NOMO-1 treated with dmso at 0.1 percent for 144 hours (cell line): ENCODE measurements at regions not wholly inside any gene's neighbourhood (a gene's known extent, or its start where the extent isn't known, plus 50 kb on each side); places are given as distances from the start of the nearest gene placed in this dataset.

ENCODE experiments used
- DNase-seq: peaks from one replicate; lab custom pipeline; 2025; ENCODE audit not compliant: unreplicated experiment; lab: John Stamatoyannopoulos, UW

DNA sequence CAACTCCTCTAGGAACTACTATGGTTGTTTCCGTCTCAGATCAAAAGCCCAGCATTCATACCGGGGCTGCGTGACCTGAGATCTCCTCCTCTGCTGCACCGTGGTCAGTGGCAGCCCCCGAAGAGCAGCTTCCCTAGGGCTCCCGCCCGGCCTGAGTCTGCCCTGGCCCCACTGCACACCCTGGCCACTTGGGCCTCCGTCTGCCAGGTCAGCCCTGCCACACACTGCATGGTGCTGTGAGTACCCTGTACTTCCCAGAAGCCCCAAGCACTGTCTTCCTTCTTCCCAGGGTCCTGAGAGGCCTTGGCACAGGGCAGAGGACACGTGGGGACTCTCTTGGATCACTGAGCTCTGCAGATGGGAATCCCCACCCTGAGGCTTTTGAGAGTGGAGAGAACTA is 81.5 kb upstream of the GPC1 start:
- DNase-seq, result no peak

DNA sequence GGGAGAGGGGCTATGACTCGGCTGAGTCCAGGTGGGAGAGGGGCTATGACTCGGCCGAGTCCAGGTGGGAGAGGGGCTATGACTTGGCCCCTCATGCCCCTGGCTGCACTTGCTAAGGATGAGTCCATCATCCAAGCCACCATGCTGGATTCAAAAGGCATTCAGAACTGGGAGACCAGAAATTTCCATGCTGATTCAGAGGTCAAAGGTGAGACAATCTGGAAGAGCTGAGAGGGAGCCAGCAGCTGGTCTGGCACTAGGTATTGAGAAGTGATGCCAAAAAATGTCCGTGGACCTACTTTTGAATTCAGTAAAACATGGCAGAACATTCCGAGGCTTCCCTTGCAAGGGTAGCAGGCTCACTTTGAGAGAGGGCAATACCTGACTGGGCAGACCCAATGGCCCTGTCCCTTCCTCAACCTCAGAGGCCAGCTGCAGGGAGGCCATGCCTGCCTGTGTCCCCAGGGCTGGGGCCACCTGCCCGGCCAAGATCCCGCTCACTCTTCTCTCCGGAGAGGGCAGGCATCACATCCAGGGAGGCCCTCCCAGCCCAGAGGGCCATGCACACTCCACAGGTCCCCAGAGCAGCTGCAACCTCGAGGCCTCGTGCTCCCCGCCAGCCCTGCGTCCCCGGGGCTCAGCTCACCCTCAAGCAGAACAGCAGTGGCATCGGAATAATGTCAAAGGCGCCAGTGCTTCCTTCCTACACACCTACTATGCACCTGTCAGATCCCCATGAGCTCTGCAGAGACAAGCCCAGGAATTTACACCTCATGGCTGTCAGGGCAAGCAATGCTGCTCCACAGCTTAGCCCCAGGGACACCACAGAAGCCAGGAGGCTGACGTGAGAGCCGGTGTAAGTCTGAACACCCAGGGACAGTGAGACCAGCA is 80.2 kb upstream of the GPC1 start:
- no peak for DNase-seq

DNA sequence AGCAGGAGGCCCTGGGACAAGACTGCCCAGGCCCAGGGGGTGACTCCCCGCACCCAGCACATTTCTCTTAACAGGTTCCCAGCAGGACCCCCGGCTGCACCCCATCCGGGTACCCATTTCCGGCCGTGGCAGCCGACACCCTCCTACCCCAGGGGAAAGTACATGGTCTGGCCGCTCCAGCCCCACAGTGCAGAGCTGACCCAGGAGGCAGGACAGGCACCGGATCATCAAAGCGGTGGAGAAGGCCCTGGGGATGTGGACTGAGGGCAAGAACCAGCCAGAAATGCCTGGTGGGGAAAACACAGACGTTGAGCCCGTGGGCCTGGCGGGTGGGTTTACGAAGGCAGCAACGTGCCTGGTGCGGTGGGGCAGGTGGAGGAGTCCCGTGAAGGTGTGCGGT is 79.5 kb upstream of the GPC1 start:
- no peak for DNase-seq

GRCh38 chr2:240356700-240357640 is 78.5 kb upstream of the GPC1 start:
- no peak for DNase-seq

- no peak for DNase-seq
These were observed 77.8 kb upstream of the GPC1 start for GRCh38 chr2:240357641-240358012.

GRCh38 chr2:240358080-240358479 is 77.4 kb upstream of the GPC1 start:
- DNase-seq, result no peak

DNA sequence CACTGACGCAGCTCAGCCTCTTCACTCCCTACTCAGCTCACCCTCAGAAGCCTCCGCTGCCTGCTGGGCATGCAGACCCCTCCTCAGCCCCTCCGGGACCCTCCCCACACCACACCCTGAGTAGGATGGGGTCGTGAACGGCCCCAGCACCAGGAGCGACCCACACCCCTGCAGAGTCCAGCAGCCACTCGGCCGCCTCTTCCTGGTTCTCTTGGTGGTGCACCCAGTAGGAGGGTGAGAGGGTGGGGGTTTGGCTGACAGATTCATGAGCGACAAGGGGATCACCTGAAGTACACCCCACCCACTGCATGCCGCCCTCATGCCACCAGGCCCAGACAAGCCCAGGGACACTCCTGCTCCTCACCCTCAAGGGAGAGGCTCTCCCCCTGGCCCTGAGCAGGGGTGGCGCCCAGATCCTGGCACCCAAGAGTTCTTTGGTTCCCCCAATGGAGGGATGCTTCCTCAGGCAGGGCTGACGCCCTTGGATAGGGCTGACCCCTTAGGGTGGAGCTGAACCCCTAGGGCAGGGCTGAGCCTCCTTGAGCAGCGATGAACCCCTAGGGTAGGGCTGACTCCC is 76.6 kb upstream of the GPC1 start:
- no peak for DNase-seq

DNA sequence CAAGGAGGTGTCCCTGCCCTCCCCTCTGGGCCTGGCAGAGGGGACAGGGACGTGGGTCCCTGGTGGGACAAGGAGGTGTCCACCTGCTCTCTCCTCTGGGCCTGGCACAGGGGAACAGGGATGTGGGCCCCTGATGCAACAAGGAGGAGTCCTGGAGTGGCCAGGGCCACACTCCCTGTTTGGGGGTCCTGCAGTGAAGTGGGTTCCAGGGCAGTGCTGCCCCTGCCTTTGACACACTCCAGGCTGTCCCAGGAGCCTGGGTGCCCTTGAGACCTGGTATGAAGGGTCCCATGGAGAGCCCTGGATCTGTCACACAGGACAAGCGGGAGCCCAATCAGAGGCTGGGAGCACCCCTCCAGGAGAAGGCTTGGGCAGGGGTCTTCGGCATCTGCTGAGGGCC is 75.8 kb upstream of the GPC1 start:
- DNase-seq, result no peak

- DNase-seq, result no peak
These were observed 74.6 kb upstream of the GPC1 start for GRCh38 chr2:240360645-240361475.

- DNase-seq, result no peak
These were observed 73.2 kb upstream of the GPC1 start for GRCh38 chr2:240362216-240362755.

DNA sequence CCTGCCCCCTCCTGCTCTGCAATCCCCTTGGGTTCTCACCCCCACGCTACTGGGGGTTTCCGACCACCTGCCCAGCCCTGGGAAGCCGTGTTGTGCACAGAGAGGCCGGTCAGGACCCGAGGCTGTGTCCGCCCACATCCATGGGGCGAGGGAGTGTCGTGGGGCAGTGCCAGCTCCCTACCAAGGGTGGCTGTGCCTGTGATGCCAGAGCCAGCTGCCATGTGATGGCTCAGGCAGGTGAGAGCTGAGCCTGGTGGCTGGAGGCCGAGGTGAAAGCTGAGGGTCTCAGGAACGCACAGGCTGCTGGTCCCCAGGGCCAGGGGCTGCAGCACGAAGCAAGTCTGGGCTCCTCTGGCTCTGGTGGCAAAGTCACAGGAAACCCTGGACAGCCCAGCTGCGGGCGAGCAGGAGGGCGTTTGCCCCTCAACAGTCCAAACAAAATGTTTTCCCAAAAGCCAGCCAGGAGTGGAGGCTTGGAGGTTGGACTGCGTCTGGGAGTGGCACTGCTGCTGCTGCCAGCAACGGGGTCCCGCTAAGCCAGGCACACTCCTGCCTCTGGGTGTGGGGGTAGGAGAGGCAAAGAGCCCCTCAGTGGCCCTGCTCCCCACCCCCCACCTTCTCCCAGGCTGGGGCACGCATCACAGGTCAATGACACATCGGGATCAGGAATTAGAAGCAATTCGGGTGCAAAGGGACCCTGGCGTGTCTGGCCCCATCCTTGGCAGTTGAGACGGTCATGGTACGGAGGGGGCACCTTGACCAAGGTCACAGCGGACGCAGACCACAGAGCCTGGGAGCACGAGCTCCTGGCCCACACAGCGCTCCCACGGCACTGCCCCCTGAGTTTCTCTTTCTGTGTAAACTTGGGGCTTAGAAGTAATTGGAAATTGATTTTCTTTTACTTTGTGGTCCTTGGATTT is 72.4 kb upstream of the GPC1 start:
- no peak for DNase-seq

GRCh38 chr2:240363746-240364581 is 71.5 kb upstream of the GPC1 start:
- DNase-seq, result no peak

GRCh38 chr2:240364582-240364960 is 70.9 kb upstream of the GPC1 start:
- no peak for DNase-seq

- no peak for DNase-seq
These were observed 70.3 kb upstream of the GPC1 start for GRCh38 chr2:240364961-240365775.

DNA sequence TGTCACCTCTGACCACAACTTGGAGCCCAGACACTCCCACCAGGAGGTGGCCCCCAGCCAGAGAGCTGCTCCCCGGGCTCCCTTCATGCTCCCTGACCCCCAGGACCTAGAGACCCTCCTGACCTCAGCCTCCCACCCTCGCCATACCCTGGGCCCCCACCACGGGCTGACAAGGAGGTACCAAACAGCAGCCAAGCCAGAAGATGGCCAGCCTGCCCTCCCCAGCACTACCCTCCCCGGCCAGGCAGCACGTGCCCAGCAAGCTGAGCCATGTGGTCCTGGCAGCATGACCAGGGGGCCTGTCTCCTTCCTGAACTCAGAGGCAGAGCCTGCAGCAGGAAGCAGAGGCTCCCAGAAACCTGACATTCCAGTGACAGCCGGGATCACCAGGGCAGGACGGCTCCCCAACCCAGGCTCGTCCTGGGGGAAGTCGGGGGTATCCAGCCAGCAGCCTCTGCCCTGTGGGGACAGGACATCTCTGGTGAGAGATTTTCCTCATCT is 69.4 kb upstream of the GPC1 start:
- no peak for DNase-seq

DNA sequence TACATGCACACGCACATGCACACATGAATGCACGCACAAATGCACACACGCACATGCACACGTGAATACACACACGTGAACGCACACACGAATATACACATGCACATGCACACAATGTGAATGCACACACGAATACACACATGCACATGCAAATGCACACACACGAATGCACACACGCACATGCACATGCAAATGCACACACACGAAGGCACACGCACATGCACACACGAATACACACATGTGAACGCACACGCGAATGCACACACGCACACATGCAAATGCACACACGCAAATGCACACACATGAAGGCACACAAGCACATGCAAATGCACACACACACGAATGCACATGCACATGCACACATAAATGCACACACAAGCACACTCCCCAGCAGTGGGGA is 68.6 kb upstream of the GPC1 start:
- no peak for DNase-seq

- DNase-seq, result no peak
These were observed 67.7 kb upstream of the GPC1 start for GRCh38 chr2:240367721-240368120.
